ENCODE measurements at regions not wholly inside any gene's neighbourhood (a gene's known extent, or its start where the extent isn't known, plus 50 kb on each side); places are given as distances from the start of the nearest gene placed in this dataset.

DNA sequence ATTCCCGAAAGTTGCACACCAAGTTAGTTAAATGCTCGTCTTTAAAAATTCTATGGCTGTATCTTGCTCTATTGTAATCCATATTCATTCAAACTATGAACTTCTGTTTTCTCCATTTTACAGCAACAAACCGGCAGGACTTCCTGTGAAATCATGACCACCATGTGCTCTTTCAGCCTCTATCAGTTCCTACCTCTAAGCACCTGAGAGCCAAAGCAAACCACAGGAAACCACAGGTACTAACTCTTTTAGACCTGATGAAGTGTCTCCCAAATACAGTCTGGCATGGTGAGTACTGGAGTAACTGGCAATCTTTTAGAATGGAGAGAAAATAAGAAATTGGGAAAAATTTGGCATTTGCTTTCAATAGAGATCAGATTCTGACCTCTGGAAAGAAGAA lies 186.5 kb upstream of the SLITRK3 start:
- TF ChIP-seq, protein P1, sequence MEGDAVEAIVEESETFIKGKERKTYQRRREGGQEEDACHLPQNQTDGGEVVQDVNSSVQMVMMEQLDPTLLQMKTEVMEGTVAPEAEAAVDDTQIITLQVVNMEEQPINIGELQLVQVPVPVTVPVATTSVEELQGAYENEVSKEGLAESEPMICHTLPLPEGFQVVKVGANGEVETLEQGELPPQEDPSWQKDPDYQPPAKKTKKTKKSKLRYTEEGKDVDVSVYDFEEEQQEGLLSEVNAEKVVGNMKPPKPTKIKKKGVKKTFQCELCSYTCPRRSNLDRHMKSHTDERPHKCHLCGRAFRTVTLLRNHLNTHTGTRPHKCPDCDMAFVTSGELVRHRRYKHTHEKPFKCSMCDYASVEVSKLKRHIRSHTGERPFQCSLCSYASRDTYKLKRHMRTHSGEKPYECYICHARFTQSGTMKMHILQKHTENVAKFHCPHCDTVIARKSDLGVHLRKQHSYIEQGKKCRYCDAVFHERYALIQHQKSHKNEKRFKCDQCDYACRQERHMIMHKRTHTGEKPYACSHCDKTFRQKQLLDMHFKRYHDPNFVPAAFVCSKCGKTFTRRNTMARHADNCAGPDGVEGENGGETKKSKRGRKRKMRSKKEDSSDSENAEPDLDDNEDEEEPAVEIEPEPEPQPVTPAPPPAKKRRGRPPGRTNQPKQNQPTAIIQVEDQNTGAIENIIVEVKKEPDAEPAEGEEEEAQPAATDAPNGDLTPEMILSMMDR (IDR thresholded peaks at IDR 0.05) = no peak
- no peak for TF ChIP-seq POLR2AphosphoS5 (IDR thresholded peaks at IDR 0.05)

All from prostate gland (tissue), 2 donors.